KOPT-K1 (cell line): ENCODE measurements at regions not wholly inside any gene's neighbourhood (a gene's known extent, or its start where the extent isn't known, plus 50 kb on each side); places are given as distances from the start of the nearest gene placed in this dataset.

ENCODE experiments used
- H3K27ac ChIP-seq: fragments of 200-600 bp; sonication (generic); 2 replicates; pipeline ENCODE4 v1.5.1; 2016; ENCODE audit warnings: antibody characterized with exemption, mild to moderate bottlenecking, low read depth, low read length; ENCODE audit not compliant: poor library complexity, severe bottlenecking
- H3K36me3 ChIP-seq: fragments of 200-600 bp; sonication (generic); 2 replicates; pipeline ENCODE4 v1.5.1; 2017; ENCODE audit warnings: antibody characterized with exemption, mild to moderate bottlenecking, low read length, moderate library complexity; ENCODE audit not compliant: insufficient read depth
- H3K9me3 ChIP-seq: fragments of 200-600 bp; sonication (generic); 2 replicates; pipeline ENCODE4 v1.5.1; 2017; ENCODE audit warnings: antibody characterized with exemption, low read length, mild to moderate bottlenecking; ENCODE audit not compliant: insufficient read depth, poor library complexity, severe bottlenecking

GRCh38 chr1:58992643-58993042 is 208.8 kb upstream of the JUN start:
- Histone ChIP-seq H3K9me3 (no peaks in the 10 kb centered on the region), H3K27ac (no peak overlapping the region), H3K36me3 (no peaks in the 10 kb centered on the region)

- no peak overlapping the region for H3K27ac ChIP-seq
- H3K9me3 ChIP-seq, result no peaks in the 10 kb centered on the region
- H3K36me3 ChIP-seq, result no peaks in the 10 kb centered on the region
Observed at GRCh38 chr1:58993403-58993802, 209.6 kb upstream of the JUN start.

GRCh38 chr1:58994664-58995063 is 210.8 kb upstream of the JUN start:
- Histone ChIP-seq H3K36me3 (no peaks in the 10 kb centered on the region), H3K9me3 (no peaks in the 10 kb centered on the region), H3K27ac (no peak overlapping the region)

- H3K9me3 ChIP-seq, result no peaks in the 10 kb centered on the region
- no peaks in the 10 kb centered on the region for H3K36me3 ChIP-seq
- H3K27ac ChIP-seq, result no peak overlapping the region
Observed at GRCh38 chr1:58996341-58997059, 212.7 kb upstream of the JUN start.

- Histone ChIP-seq H3K9me3 (no peaks in the 10 kb centered on the region), H3K36me3 (no peaks in the 10 kb centered on the region), H3K27ac (no peak overlapping the region)
Observed at GRCh38 chr1:58997060-58997411, 213.2 kb upstream of the JUN start.

- Histone ChIP-seq H3K9me3 (no peaks in the 10 kb centered on the region), H3K36me3 (no peaks in the 10 kb centered on the region), H3K27ac (no peak overlapping the region)
Observed at GRCh38 chr1:58997637-58998036, 213.8 kb upstream of the JUN start.

GRCh38 chr1:58999676-59000075 is 215.8 kb upstream of the JUN start:
- Histone ChIP-seq H3K27ac (no peak overlapping the region), H3K36me3 (no peaks in the 10 kb centered on the region), H3K9me3 (no peaks in the 10 kb centered on the region)

- Histone ChIP-seq H3K36me3 (no peaks in the 10 kb centered on the region), H3K9me3 (no peaks in the 10 kb centered on the region), H3K27ac (no peak overlapping the region)
Observed at GRCh38 chr1:59004755-59005154, 220.9 kb upstream of the JUN start.

- no peaks in the 10 kb centered on the region for H3K36me3 ChIP-seq
- H3K9me3 ChIP-seq, result no peaks in the 10 kb centered on the region
- no peak overlapping the region for H3K27ac ChIP-seq
Observed at GRCh38 chr1:59005491-59006288, 221.8 kb upstream of the JUN start.

- Histone ChIP-seq H3K9me3 (no peaks in the 10 kb centered on the region), H3K36me3 (no peaks in the 10 kb centered on the region), H3K27ac (no peak overlapping the region)
Observed at GRCh38 chr1:59006289-59006658, 222.4 kb upstream of the JUN start.

- no peak overlapping the region for H3K27ac ChIP-seq
Observed at GRCh38 chr1:59006932-59007331, 223.1 kb upstream of the JUN start.

GRCh38 chr1:59007429-59007819 is 223.6 kb upstream of the JUN start:
- Histone ChIP-seq H3K36me3 (no peaks in the 10 kb centered on the region), H3K9me3 (no peaks in the 10 kb centered on the region), H3K27ac (no peak overlapping the region)

More at GRCh38 chr1:59006932-59007331, 223.1 kb upstream of the JUN start:
- no peaks in the 10 kb centered on the region for H3K36me3 ChIP-seq
- H3K9me3 ChIP-seq, result no peaks in the 10 kb centered on the region

- H3K9me3 ChIP-seq, result no peaks in the 10 kb centered on the region
- H3K27ac ChIP-seq, result no peak overlapping the region
- no peaks in the 10 kb centered on the region for H3K36me3 ChIP-seq
Observed at GRCh38 chr1:59007820-59008598, 224.2 kb upstream of the JUN start.

GRCh38 chr1:59008599-59009347 is 224.9 kb upstream of the JUN start:
- Histone ChIP-seq H3K27ac (no peak overlapping the region), H3K9me3 (no peaks in the 10 kb centered on the region)

GRCh38 chr1:59011663-59012062 is 227.8 kb upstream of the JUN start:
- H3K9me3 ChIP-seq, result no peaks in the 10 kb centered on the region
- H3K27ac ChIP-seq, result no peak overlapping the region
- H3K36me3 ChIP-seq, result no peaks in the 10 kb centered on the region

More at GRCh38 chr1:59008599-59009347, 224.9 kb upstream of the JUN start:
- no peaks in the 10 kb centered on the region for H3K36me3 ChIP-seq
